ENCODE measurements at regions not wholly inside any gene's neighbourhood (a gene's known extent, or its start where the extent isn't known, plus 50 kb on each side); places are given as distances from the start of the nearest gene placed in this dataset.

GRCh38 chr5:74336297-74336696 lies 304.2 kb downstream of the ENC1 start:
- Mint-ChIP-seq H3K4me3 (no peak overlapping the region), H3K27me3 (ENCODE audit: low read depth, poor library complexity) (peaks cover 2% of the 10 kb centered on the region), H3K27ac (no peak overlapping the region), H3K4me1 (peaks cover 76% of the 10 kb centered on the region), H3K36me3 (ENCODE audit: low read depth) (no peaks in the 10 kb centered on the region), H3K9me3 (no peaks in the 10 kb centered on the region)
- TF ChIP-seq, protein P1, sequence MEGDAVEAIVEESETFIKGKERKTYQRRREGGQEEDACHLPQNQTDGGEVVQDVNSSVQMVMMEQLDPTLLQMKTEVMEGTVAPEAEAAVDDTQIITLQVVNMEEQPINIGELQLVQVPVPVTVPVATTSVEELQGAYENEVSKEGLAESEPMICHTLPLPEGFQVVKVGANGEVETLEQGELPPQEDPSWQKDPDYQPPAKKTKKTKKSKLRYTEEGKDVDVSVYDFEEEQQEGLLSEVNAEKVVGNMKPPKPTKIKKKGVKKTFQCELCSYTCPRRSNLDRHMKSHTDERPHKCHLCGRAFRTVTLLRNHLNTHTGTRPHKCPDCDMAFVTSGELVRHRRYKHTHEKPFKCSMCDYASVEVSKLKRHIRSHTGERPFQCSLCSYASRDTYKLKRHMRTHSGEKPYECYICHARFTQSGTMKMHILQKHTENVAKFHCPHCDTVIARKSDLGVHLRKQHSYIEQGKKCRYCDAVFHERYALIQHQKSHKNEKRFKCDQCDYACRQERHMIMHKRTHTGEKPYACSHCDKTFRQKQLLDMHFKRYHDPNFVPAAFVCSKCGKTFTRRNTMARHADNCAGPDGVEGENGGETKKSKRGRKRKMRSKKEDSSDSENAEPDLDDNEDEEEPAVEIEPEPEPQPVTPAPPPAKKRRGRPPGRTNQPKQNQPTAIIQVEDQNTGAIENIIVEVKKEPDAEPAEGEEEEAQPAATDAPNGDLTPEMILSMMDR (IDR thresholded peaks at IDR 0.05) = peak; percentile 45
- DNase-seq = peak; percentile 25

GRCh38 chr5:74334762-74335384 lies 305.7 kb downstream of the ENC1 start:
- DNase-seq = no peak
- H3K9me3 Mint-ChIP-seq = no peaks in the 10 kb centered on the region
- no peak overlapping the region for H3K4me3 Mint-ChIP-seq
- TF ChIP-seq, protein P1 (IDR thresholded peaks at IDR 0.05) = no peak
- peaks cover 70% of the 10 kb centered on the region for H3K4me1 Mint-ChIP-seq
- H3K27me3 Mint-ChIP-seq (ENCODE audit: low read depth, poor library complexity) = peaks cover 6% of the 10 kb centered on the region
- peak overlapping the region; percentile 37 for H3K27ac Mint-ChIP-seq
- no peaks in the 10 kb centered on the region for H3K36me3 Mint-ChIP-seq (ENCODE audit: low read depth)

DNA sequence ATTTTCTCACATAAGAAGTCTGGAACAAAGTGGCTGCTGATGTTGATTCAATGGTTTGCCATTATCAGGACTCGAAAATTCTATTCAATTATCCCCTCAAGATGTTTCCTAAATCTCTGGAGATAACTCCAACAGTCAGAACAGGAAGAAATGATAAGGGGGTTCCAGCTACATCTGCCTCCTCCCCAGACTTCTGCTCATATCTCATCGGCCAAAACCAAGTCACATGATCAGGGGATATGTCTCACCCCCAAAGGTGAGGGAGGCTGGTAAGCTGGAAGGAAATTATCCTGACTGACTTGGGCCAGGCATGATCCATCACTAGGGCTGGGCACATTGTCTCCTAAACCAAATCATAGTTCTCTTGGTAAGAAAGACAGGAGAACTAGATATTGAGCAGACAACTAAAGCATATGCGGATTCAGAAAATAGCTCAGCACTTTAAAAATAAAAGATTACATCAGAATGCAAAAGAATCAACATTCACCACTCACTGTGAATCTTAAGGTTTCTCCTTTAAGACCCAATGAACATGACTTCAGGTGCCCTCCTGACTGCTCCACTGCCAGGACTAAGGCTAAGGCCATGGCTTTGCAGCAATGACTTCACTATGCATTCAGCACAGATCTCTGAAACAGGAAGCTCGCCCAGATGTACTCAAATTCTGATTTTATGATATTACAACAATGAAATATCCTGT lies 306.3 kb downstream of the ENC1 start:
- Mint-ChIP-seq H3K27me3 (ENCODE audit: low read depth, poor library complexity) (peaks cover 6% of the 10 kb centered on the region), H3K9me3 (no peaks in the 10 kb centered on the region), H3K4me1 (peaks cover 69% of the 10 kb centered on the region), H3K4me3 (no peak overlapping the region), H3K27ac (no peak overlapping the region), H3K36me3 (ENCODE audit: low read depth) (no peaks in the 10 kb centered on the region)
- TF ChIP-seq, protein P1 (IDR thresholded peaks at IDR 0.05) = no peak
- DNase-seq = no peak

GRCh38 chr5:74333430-74333829 lies 307.1 kb downstream of the ENC1 start:
- Mint-ChIP-seq H3K27me3 (ENCODE audit: low read depth, poor library complexity) (peaks cover 6% of the 10 kb centered on the region), H3K4me1 (peaks cover 69% of the 10 kb centered on the region), H3K4me3 (no peak overlapping the region), H3K9me3 (no peaks in the 10 kb centered on the region), H3K36me3 (ENCODE audit: low read depth) (no peaks in the 10 kb centered on the region), H3K27ac (no peak overlapping the region)
- TF ChIP-seq, protein P1 (IDR thresholded peaks at IDR 0.05) = no peak
- DNase-seq = no peak

- Mint-ChIP-seq H3K4me3 (no peak overlapping the region), H3K36me3 (ENCODE audit: low read depth) (no peaks in the 10 kb centered on the region), H3K4me1 (peaks cover 70% of the 10 kb centered on the region), H3K9me3 (no peaks in the 10 kb centered on the region), H3K27me3 (ENCODE audit: low read depth, poor library complexity) (peaks cover 4% of the 10 kb centered on the region), H3K27ac (no peak overlapping the region)
- DNase-seq = no peak
- TF ChIP-seq, protein P1 (IDR thresholded peaks at IDR 0.05) = no peak
Measured at GRCh38 chr5:74332682-74333081, 307.8 kb downstream of the ENC1 start.

DNA sequence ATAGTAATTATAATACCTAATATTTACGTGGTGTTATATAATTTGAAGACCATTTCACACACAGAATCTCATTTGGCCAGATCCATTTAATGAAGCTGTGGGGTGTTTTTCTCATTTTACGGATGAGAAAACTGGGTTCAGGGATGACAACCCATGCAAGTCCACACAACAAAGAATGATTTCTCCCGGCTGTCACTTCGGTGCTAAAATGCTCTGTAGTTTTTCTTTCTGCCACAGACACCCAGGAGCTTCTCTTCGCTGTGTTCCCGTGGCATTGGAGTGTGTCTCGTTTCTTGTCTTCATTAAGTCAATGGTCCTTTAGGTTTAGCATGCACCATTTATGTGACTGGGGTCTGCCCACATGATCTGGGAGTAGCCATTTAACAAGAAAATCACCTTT lies 308.5 kb downstream of the ENC1 start:
- Mint-ChIP-seq H3K27me3 (ENCODE audit: low read depth, poor library complexity) (peaks cover 4% of the 10 kb centered on the region), H3K9me3 (no peaks in the 10 kb centered on the region), H3K4me1 (peaks cover 70% of the 10 kb centered on the region), H3K27ac (peak overlapping the region; percentile 59), H3K36me3 (ENCODE audit: low read depth) (no peaks in the 10 kb centered on the region), H3K4me3 (no peak overlapping the region)
- TF ChIP-seq, protein P1 (IDR thresholded peaks at IDR 0.05) = no peak
- no peak for DNase-seq
